HG02870 (cell line): ENCODE measurements at regions not wholly inside any gene's neighbourhood (a gene's known extent, or its start where the extent isn't known, plus 50 kb on each side); places are given as distances from the start of the nearest gene placed in this dataset.

Experiments used
- ATAC-seq: cut with Tn5 transposase; IDR thresholded peaks from one replicate; pipeline ENCODE4 v1.9.1; 2021; ENCODE audit warnings: mild to moderate bottlenecking, moderate library complexity; ENCODE audit not compliant: unreplicated experiment

GRCh38 chr11:91966368-91966767, 258.2 kb upstream of the FAT3 start:
- ATAC-seq, result no peak

GRCh38 chr11:91960770-91961169, 263.8 kb upstream of the FAT3 start:
- ATAC-seq, result no peak

GRCh38 chr11:91959411-91959810, 265.2 kb upstream of the FAT3 start:
- no peak for ATAC-seq

GRCh38 chr11:91956711-91957110, 267.9 kb upstream of the FAT3 start:
- no peak for ATAC-seq

GRCh38 chr11:91955206-91955605, 269.4 kb upstream of the FAT3 start:
- no peak for ATAC-seq

GRCh38 chr11:91952056-91952455, 272.6 kb upstream of the FAT3 start:
- ATAC-seq, result no peak

- no peak for ATAC-seq
Measured at GRCh38 chr11:91947215-91947820, 277.3 kb upstream of the FAT3 start.

GRCh38 chr11:91946397-91946951, 278.1 kb upstream of the FAT3 start:
- no peak for ATAC-seq

GRCh38 chr11:91935120-91935519, 289.5 kb upstream of the FAT3 start:
- no peak for ATAC-seq

GRCh38 chr11:91932151-91932821, 292.3 kb upstream of the FAT3 start:
- ATAC-seq, result no peak

- ATAC-seq, result no peak
Measured at GRCh38 chr11:91927448-91927847, 297.2 kb upstream of the FAT3 start.

GRCh38 chr11:91926965-91927364, 297.7 kb upstream of the FAT3 start:
- no peak for ATAC-seq

- no peak for ATAC-seq
Measured at GRCh38 chr11:91922846-91923245, 301.8 kb upstream of the FAT3 start.

GRCh38 chr11:91921974-91922373, 302.6 kb upstream of the FAT3 start:
- no peak for ATAC-seq

GRCh38 chr11:91913407-91913806, 311.2 kb upstream of the FAT3 start:
- ATAC-seq, result no peak

GRCh38 chr11:91912322-91912721, 312.3 kb upstream of the FAT3 start:
- ATAC-seq, result no peak

- ATAC-seq, result no peak
Measured at GRCh38 chr11:91906871-91907624, 317.6 kb upstream of the FAT3 start.

GRCh38 chr11:91904792-91905785, 319.5 kb upstream of the FAT3 start:
- no peak for ATAC-seq

- no peak for ATAC-seq
Measured at GRCh38 chr11:91902312-91902711, 322.3 kb upstream of the FAT3 start.

GRCh38 chr11:91880660-91881059, 344.0 kb upstream of the FAT3 start:
- no peak for ATAC-seq

- ATAC-seq, result no peak
Measured at GRCh38 chr11:91876746-91877145, 347.9 kb upstream of the FAT3 start.
